Upper lobe of right lung (tissue), 1 donor: ENCODE measurements at regions not wholly inside any gene's neighbourhood (a gene's known extent, or its start where the extent isn't known, plus 50 kb on each side); places are given as distances from the start of the nearest gene placed in this dataset.

Source experiments
- ATAC-seq: fragments of 200-7000 bp; cut with Tn5 transposase; one replicate; pipeline ENCODE4 v1.9.1; 2020; ENCODE audit warnings: mild to moderate bottlenecking, moderate library complexity
- DNase-seq: peaks from one replicate; pipeline ENCODE4 v3.0.0-alpha.2; 2020
- H3K27ac ChIP-seq: fragments of 200-600 bp; one replicate; pipeline ENCODE4 v1.8.0; 2022
- H3K27me3 ChIP-seq: fragments of 200-600 bp; one replicate; pipeline ENCODE4 v1.8.0; 2022; ENCODE audit warnings: mild to moderate bottlenecking
- H3K36me3 ChIP-seq: fragments of 200-600 bp; one replicate; pipeline ENCODE4 v1.8.0; 2022
- H3K4me1 ChIP-seq: fragments of 200-600 bp; one replicate; pipeline ENCODE4 v1.8.0; 2022
- H3K4me3 ChIP-seq: fragments of 200-600 bp; one replicate; pipeline ENCODE4 v1.8.0; 2022; ENCODE audit warnings: mild to moderate bottlenecking
- H3K9me3 ChIP-seq: fragments of 200-600 bp; one replicate; pipeline ENCODE4 v1.8.0; 2022
- CTCF ChIP-seq: fragments of 200-600 bp; IDR thresholded peaks from one replicate; pipeline ENCODE4 v1.8.0; 2022; ENCODE audit warnings: antibody characterized with exemption
- intact Hi-C: fragments of 100-400 bp; cut with DNase I; formaldehyde crosslinking; loops from one replicate; pipeline ENCODE4 v1.11.0; 2022
- donor health status: DM: no; HTN: yes; CAD: no; lungs with severe emphysema.

GRCh38 chr2:43133708-43134570 lies 92.5 kb downstream of the ZFP36L2 start:
- intact Hi-C loops = loop anchor here (10.0 kb wide), 1 partner anchor 91 kb away; the partner anchor contains the start of gene ZFP36L2
- peak overlapping the region; percentile 78 for H3K27ac ChIP-seq
- no peaks in the 10 kb centered on the region for H3K9me3 ChIP-seq

GRCh38 chr2:43133336-43133707 lies 93.1 kb downstream of the ZFP36L2 start:
- no peaks in the 10 kb centered on the region for H3K9me3 ChIP-seq
- peak overlapping the region; percentile 78 for H3K27ac ChIP-seq
- no peak for ATAC-seq
- H3K4me1 ChIP-seq = peaks cover 85% of the 10 kb centered on the region
- H3K4me3 ChIP-seq = no peak overlapping the region
- H3K27me3 ChIP-seq = no peaks in the 10 kb centered on the region
- H3K36me3 ChIP-seq = no peaks in the 10 kb centered on the region
- no peak for DNase-seq
- no peak for TF ChIP-seq CTCF
- intact Hi-C loops = loop anchor here (10.0 kb wide), 1 partner anchor 91 kb away; the partner anchor contains the start of gene ZFP36L2

More at GRCh38 chr2:43133708-43134570, 92.5 kb downstream of the ZFP36L2 start:
- ATAC-seq (peak; percentile 3), DNase-seq (peak; percentile 77)
- Histone ChIP-seq H3K4me3 (no peak overlapping the region), H3K27me3 (no peaks in the 10 kb centered on the region), H3K4me1 (peaks cover 79% of the 10 kb centered on the region), H3K36me3 (no peaks in the 10 kb centered on the region)
- TF ChIP-seq CTCF = no peak

- no peak for TF ChIP-seq CTCF
- peaks cover 84% of the 10 kb centered on the region for H3K4me1 ChIP-seq
- H3K9me3 ChIP-seq = no peaks in the 10 kb centered on the region
- no peaks in the 10 kb centered on the region for H3K36me3 ChIP-seq
- DNase-seq = no peak
- no peak for ATAC-seq
- H3K27ac ChIP-seq = peak overlapping the region; percentile 78
- no peaks in the 10 kb centered on the region for H3K27me3 ChIP-seq
- intact Hi-C loops = loop anchor here (10.0 kb wide), 1 partner anchor 92 kb away; the partner anchor contains the start of gene ZFP36L2
- no peak overlapping the region for H3K4me3 ChIP-seq
Observed at GRCh38 chr2:43132683-43133301, 93.6 kb downstream of the ZFP36L2 start.

- no peak for DNase-seq
- Histone ChIP-seq H3K9me3 (no peaks in the 10 kb centered on the region), H3K27me3 (no peaks in the 10 kb centered on the region), H3K4me3 (no peak overlapping the region), H3K36me3 (no peaks in the 10 kb centered on the region), H3K27ac (peak overlapping the region; percentile 86), H3K4me1 (peaks cover 77% of the 10 kb centered on the region)
- no peak for ATAC-seq
- intact Hi-C loops = loop anchor here (10.0 kb wide), 1 partner anchor 93 kb away; the partner anchor contains the start of gene ZFP36L2
- no peak for TF ChIP-seq CTCF
Observed at GRCh38 chr2:43131890-43132682, 94.3 kb downstream of the ZFP36L2 start.
